Naive thymus-derived CD4-positive, alpha-beta T cell (primary cell): ENCODE measurements at regions not wholly inside any gene's neighbourhood (a gene's known extent, or its start where the extent isn't known, plus 50 kb on each side); places are given as distances from the start of the nearest gene placed in this dataset.
A peak's percentile ranks its signal among the peaks of the same experiment; 100 is the strongest.

ENCODE experiments used
- ATAC-seq: fragments of 150-1000 bp; cut with Tn5 transposase; 2 replicates; pipeline ENCODE4 v1.10.0; 2021; ENCODE audit warnings: mild to moderate bottlenecking, moderate library complexity
- CTCF ChIA-PET: fragments of 350-600 bp; sonication (Branson Sonifier 250); formaldehyde crosslinking; loops from one replicate; lab custom pipeline; 2021; ENCODE audit warnings: antibody characterized with exemption; lab: Charles Lee
- POLR2A ChIA-PET: fragments of 350-600 bp; sonication (Branson Sonifier 250); formaldehyde crosslinking; loops from one replicate; lab custom pipeline; 2021; ENCODE audit warnings: antibody characterized with exemption, inconsistent platforms; lab: Charles Lee
- DNase-seq, 9 donors: peaks; one replicate each; pipeline versions ENCODE4 v3.0.0 to v3.0.0-alpha.2; 2020 to 2022; ENCODE audit warnings: mixed read lengths in 1 of 9
- H3K27ac ChIP-seq: one replicate; pipeline ENCODE4 v1.7.0; 2013; ENCODE audit warnings: mild to moderate bottlenecking, low read depth, low read length, moderate library complexity
- H3K27me3 ChIP-seq, 2 donors: one replicate each; pipeline ENCODE4 v1.7.0; 2013; ENCODE audit warnings: low read length in 2 of 2, mild to moderate bottlenecking in 2 of 2, moderate library complexity in 2 of 2; ENCODE audit not compliant: control insufficient read depth in 2 of 2, insufficient read depth in 2 of 2
- H3K36me3 ChIP-seq, 3 experiments: 1 replicate in 2 of 3; 2 replicates in 1 of 3; pipeline ENCODE4 v1.7.0; 2013; ENCODE audit warnings: low read length in 3 of 3, mild to moderate bottlenecking in 3 of 3, moderate library complexity in 1 of 3; ENCODE audit not compliant: insufficient read depth in 3 of 3, control insufficient read depth in 2 of 3
- H3K4me1 ChIP-seq, 2 donors: one replicate each; pipeline ENCODE4 v1.7.0; 2013; ENCODE audit warnings: low read length in 2 of 2, mild to moderate bottlenecking in 2 of 2, moderate library complexity in 1 of 2; ENCODE audit not compliant: control insufficient read depth in 2 of 2, insufficient read depth in 2 of 2
- H3K4me3 ChIP-seq: 2 replicates; pipeline ENCODE4 v1.7.0; 2013; ENCODE audit warnings: mild to moderate bottlenecking, low read length
- H3K9me3 ChIP-seq, 3 experiments: 1 replicate in 2 of 3; 2 replicates in 1 of 3; pipeline ENCODE4 v1.7.0; 2013; ENCODE audit warnings: low read length in 3 of 3; ENCODE audit not compliant: control insufficient read depth in 2 of 3
- H3K27ac Mint-ChIP-seq, 9 donors: one replicate each; pipeline ENCODE4 v1.8.0; 2020 to 2022; ENCODE audit warnings: mixed read lengths in 9 of 9, mild to moderate bottlenecking in 8 of 9, moderate library complexity in 5 of 9, inconsistent platforms in 2 of 9
- H3K27me3 Mint-ChIP-seq, 5 donors: one replicate each; pipeline ENCODE4 v1.8.0; 2021 to 2022; ENCODE audit warnings: mixed read lengths in 5 of 5, mild to moderate bottlenecking in 1 of 5
- H3K36me3 Mint-ChIP-seq, 5 donors: one replicate each; pipeline ENCODE4 v1.8.0; 2020 to 2022; ENCODE audit warnings: mixed read lengths in 5 of 5, mild to moderate bottlenecking in 3 of 5, inconsistent platforms in 1 of 5
- H3K4me1 Mint-ChIP-seq, 7 donors: one replicate each; pipeline ENCODE4 v1.8.0; 2020 to 2022; ENCODE audit warnings: mixed read lengths in 7 of 7, mild to moderate bottlenecking in 3 of 7, inconsistent platforms in 1 of 7
- H3K4me3 Mint-ChIP-seq, 10 donors: one replicate each; pipeline ENCODE4 v1.8.0; 2020 to 2022; ENCODE audit warnings: mild to moderate bottlenecking in 10 of 10, mixed read lengths in 10 of 10, moderate library complexity in 6 of 10, inconsistent platforms in 2 of 10
- H3K9me3 Mint-ChIP-seq, 11 donors: one replicate each; pipeline ENCODE4 v1.8.0; 2020 to 2022; ENCODE audit warnings: mixed read lengths in 11 of 11, mild to moderate bottlenecking in 4 of 11, inconsistent platforms in 1 of 11, moderate library complexity in 1 of 11
- intact Hi-C, 2 donors: fragments of 100-400 bp; cut with micrococcal nuclease; formaldehyde crosslinking; loops; one replicate each; pipeline ENCODE4 v1.15.1; 2023

- Mint-ChIP-seq H3K9me3 (peaks cover 0 to under 1% (median 0%) of the 10 kb centered on the region in 11 donors), H3K27me3 (peaks cover 41 to 51% (median 48%) of the 10 kb centered on the region in 5 donors), H3K27ac (no peak overlapping the region), H3K36me3 (no peaks in the 10 kb centered on the region), H3K4me3 (no peak overlapping the region), H3K4me1 (peaks cover 0 to 20% (median 8%) of the 10 kb centered on the region in 7 donors)
- Histone ChIP-seq H3K27me3 (peaks cover 7 to 11% of the 10 kb centered on the region in 2 donors), H3K4me3 (no peak overlapping the region), H3K27ac (no peak overlapping the region), H3K36me3 (no peaks in the 10 kb centered on the region), H3K9me3 (no peaks in the 10 kb centered on the region), H3K4me1 (no peaks in the 10 kb centered on the region)
- CTCF ChIA-PET, result no interaction called here
- intact Hi-C loops, result loop anchor here in 1 of 2 donors (5.0 kb wide), 1 partner anchor 434 kb away; no protein-coding TSS in a partner anchor
- POLR2A ChIA-PET, result no interaction called here
- no peak for ATAC-seq
- no peak for DNase-seq
Measured at GRCh38 chr10:50988792-50989191, 85.5 kb upstream of the PRKG1 start.

DNA sequence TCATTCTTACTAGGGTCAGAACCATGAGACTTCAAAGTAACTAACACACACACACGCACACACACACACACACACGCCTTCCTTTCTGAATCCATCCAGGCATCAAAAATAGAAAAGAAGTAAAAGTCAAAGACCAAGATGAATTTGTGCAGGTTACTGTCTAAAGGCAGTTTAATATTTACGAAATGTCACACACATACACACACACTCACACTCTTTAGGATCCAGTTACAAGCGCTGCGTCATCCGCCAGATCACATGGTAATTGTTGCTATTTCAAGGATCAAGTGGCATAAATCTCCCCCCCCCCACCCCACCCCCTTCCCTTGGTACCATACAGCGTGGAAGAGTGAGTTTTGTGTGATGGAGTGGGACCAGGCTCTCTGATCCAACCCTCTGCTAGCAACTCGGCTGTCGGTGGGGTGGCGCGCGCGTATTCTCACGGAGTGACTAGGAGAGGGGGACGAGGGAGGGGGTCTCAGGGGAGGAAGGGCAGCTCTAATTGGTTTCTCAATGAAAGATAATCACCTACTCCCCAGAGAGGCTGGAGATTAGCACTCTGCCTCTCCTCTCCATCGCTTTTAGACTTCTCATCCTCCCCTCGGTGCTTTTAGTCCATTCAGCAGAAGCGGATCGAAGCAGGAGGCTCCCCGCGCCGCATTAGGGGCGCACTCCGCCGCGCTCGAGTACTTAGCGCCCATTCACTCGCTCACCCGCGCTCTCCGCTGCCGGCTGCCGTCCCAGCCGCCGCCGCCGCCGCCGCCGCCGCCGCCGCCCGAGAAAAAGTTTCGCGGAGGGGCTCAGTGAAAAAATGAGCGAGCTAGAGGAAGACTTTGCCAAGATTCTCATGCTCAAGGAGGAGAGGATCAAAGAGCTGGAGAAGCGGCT is 83.5 kb upstream of the PRKG1 start:
- H3K4me3 Mint-ChIP-seq, result peak overlapping the region in 9 of 10 donors; percentile 29 to 74 (median 60)

DNA sequence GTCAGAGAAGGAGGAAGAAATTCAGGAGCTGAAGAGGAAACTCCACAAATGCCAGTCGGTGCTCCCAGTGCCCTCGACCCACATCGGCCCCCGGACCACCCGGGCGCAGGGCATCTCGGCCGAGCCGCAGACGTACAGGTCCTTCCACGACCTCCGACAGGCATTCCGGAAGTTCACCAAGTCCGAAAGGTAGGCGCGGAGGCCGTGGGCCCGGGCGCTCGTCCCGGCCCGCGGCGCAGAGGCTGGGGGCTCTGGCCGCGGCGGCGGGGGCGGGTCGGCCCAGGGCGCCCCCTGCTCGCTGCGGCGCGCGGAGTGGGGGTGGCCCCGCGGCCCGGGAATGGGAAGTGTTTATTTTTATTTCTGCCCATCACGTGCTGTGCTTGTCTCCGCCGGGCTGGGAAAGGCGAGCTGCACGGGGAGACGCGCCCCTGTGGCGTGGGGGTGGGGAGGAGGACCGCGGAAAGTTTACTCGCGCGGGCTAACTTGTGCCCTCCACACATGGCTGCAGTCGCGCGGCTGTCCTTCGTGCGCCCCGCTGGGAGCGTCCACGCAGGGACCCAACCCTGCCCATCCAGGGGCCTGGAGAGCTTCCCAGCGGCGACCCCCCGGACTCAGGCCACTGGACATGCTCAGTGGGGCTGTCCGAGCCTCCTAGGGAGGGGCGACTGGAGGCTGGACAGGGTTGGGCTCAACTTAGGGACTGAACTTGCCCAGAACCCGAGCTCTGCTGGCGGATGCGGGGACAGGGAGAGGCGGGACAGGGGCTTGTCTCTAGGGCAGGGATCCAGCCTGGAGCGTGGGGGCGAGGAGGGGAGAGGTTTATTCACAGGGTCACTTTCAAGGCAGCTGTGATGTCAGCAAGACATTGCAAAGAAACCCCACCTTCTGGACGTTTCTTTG is 82.6 kb upstream of the PRKG1 start:
- Mint-ChIP-seq H3K9me3 (peaks cover 0 to 3% (median 0%) of the 10 kb centered on the region in 11 donors), H3K27me3 (peaks cover 47 to 67% (median 60%) of the 10 kb centered on the region in 5 donors), H3K4me1 (peaks cover 0 to 23% (median 8%) of the 10 kb centered on the region in 7 donors), H3K36me3 (no peaks in the 10 kb centered on the region), H3K27ac (peak overlapping the region in 1 of 9 donors; percentile 10), H3K4me3 (peak overlapping the region in 9 of 10 donors; percentile 29 to 74 (median 60))
- no peak overlapping the region for H3K27ac ChIP-seq
- ChIA-PET POLR2A (no interaction called here), CTCF (no interaction called here)
- ATAC-seq (no peak), DNase-seq (no peak)
- no peaks in the 10 kb centered on the region for H3K9me3 ChIP-seq
- no peak overlapping the region for H3K4me3 ChIP-seq
- intact Hi-C loops, result no loop called here
- H3K4me1 ChIP-seq, result no peaks in the 10 kb centered on the region
- no peaks in the 10 kb centered on the region for H3K36me3 ChIP-seq
- H3K27me3 ChIP-seq, result peaks cover 7 to 11% of the 10 kb centered on the region in 2 donors

More for the DNA sequence above, 83.5 kb upstream of the PRKG1 start:
- intact Hi-C loops, result no loop called here
- H3K27me3 ChIP-seq, result peaks cover 7 to 11% of the 10 kb centered on the region in 2 donors
- ATAC-seq (no peak), DNase-seq (no peak)
- H3K27ac ChIP-seq, result no peak overlapping the region
- peaks cover 44 to 62% (median 57%) of the 10 kb centered on the region in 5 donors for H3K27me3 Mint-ChIP-seq
- H3K4me1 Mint-ChIP-seq, result peaks cover 0 to 23% (median 8%) of the 10 kb centered on the region in 7 donors
- H3K36me3 ChIP-seq, result no peaks in the 10 kb centered on the region
- peaks cover 0 to 3% (median 0%) of the 10 kb centered on the region in 11 donors for H3K9me3 Mint-ChIP-seq
- H3K27ac Mint-ChIP-seq, result no peak overlapping the region
- no peaks in the 10 kb centered on the region for H3K36me3 Mint-ChIP-seq
- H3K9me3 ChIP-seq, result no peaks in the 10 kb centered on the region
- ChIA-PET CTCF (no interaction called here), POLR2A (no interaction called here)
- no peak overlapping the region for H3K4me3 ChIP-seq
- no peaks in the 10 kb centered on the region for H3K4me1 ChIP-seq

GRCh38 chr10:50992356-50992901 is 81.9 kb upstream of the PRKG1 start:
- Histone ChIP-seq H3K4me1 (no peaks in the 10 kb centered on the region), H3K27ac (no peak overlapping the region), H3K36me3 (no peaks in the 10 kb centered on the region), H3K27me3 (peaks cover 7 to 11% of the 10 kb centered on the region in 2 donors), H3K9me3 (no peaks in the 10 kb centered on the region), H3K4me3 (no peak overlapping the region)
- H3K4me1 Mint-ChIP-seq, result peaks cover 0 to 23% (median 8%) of the 10 kb centered on the region in 7 donors
- H3K9me3 Mint-ChIP-seq, result peaks cover 0 to 3% (median 0%) of the 10 kb centered on the region in 11 donors
- H3K36me3 Mint-ChIP-seq, result no peaks in the 10 kb centered on the region
- DNase-seq (no peak), ATAC-seq (no peak)
- ChIA-PET POLR2A (no interaction called here), CTCF (no interaction called here)
- intact Hi-C loops, result no loop called here
- H3K27ac Mint-ChIP-seq, result peak overlapping the region in 1 of 9 donors; percentile 10
- peaks cover 42 to 67% (median 62%) of the 10 kb centered on the region in 5 donors for H3K27me3 Mint-ChIP-seq
- H3K4me3 Mint-ChIP-seq, result peak overlapping the region in 6 of 10 donors; percentile 8 to 52 (median 30)

DNA sequence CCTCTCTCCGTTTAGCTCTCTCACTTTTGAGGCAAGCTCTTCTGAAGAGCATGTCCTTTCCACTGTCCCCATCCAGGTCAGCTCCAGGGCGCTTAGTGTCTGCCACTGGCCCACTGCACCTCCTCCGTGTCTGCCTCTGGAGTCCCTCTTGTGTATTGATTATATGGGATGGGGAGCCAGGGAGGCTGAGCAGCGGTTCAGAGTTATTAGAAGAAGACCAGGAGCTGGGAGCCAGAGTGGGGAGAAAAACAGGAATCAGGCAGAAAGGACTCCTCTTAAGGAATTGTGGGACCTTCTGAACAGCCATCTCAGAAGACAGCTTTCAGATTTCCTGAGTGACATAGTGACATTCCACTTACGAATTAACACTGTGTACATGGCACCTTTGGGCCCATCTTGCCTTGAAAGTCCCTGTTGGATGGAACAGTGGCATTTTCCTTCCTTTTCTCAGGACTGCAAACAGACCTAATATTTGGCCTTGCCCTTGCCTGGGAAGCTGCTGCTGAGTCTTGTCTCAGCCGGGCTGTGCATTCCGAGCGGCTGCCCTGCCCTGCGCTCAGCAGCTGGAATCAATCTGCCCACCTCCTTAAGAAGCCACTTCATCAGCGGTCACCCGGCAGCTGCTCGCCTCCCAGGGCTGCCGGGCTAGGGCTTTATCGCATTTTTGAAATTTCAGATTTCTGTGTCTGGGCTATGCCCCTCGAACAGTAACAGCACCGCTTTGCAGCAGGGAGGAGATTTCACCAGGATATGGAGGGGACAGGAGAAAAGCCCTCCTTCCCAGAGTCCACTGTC is 81.1 kb upstream of the PRKG1 start:
- POLR2A ChIA-PET, result no interaction called here

More for the DNA sequence above, 81.1 kb upstream of the PRKG1 start:
- DNase-seq, result no peak
- Mint-ChIP-seq H3K4me3 (peak overlapping the region in 3 of 10 donors; percentile 13 to 51 (median 44)), H3K9me3 (peaks cover 0 to 3% (median 0%) of the 10 kb centered on the region in 11 donors), H3K27ac (no peak overlapping the region), H3K36me3 (no peaks in the 10 kb centered on the region), H3K4me1 (peaks cover 0 to 23% (median 8%) of the 10 kb centered on the region in 7 donors), H3K27me3 (peaks cover 41 to 63% (median 55%) of the 10 kb centered on the region in 5 donors)
- peaks cover 6 to 7% of the 10 kb centered on the region in 2 donors for H3K27me3 ChIP-seq
- H3K9me3 ChIP-seq, result no peaks in the 10 kb centered on the region
- H3K4me3 ChIP-seq, result no peak overlapping the region
- intact Hi-C loops, result no loop called here
- CTCF ChIA-PET, result no interaction called here
- H3K36me3 ChIP-seq, result no peaks in the 10 kb centered on the region
- ATAC-seq, result no peak
- H3K4me1 ChIP-seq, result no peaks in the 10 kb centered on the region
- no peak overlapping the region for H3K27ac ChIP-seq
